ENCODE measurements at regions not wholly inside any gene's neighbourhood (a gene's known extent, or its start where the extent isn't known, plus 50 kb on each side); places are given as distances from the start of the nearest gene placed in this dataset.

GRCh38 chr21:38741092-38741949, 64.4 kb upstream of the ETS2 start:
- DNase-seq (ENCODE audit: low read depth): no peak

DNA sequence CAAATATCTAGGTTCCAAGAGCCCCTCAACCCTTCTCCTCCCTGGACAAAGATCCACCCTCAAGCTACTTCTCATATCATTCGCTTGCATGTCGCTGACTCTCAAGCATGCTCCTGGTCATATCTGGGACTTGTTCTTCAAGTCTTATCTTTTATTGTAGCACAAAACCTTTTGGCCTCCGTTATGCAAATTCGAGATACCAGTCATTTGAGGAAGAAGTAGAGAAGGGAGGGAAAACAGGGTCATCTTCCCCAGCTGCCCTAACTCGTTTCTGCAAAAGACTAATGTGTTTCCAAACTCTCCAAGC, 63.8 kb upstream of the ETS2 start:
- DNase-seq (ENCODE audit: low read depth): no peak

DNA sequence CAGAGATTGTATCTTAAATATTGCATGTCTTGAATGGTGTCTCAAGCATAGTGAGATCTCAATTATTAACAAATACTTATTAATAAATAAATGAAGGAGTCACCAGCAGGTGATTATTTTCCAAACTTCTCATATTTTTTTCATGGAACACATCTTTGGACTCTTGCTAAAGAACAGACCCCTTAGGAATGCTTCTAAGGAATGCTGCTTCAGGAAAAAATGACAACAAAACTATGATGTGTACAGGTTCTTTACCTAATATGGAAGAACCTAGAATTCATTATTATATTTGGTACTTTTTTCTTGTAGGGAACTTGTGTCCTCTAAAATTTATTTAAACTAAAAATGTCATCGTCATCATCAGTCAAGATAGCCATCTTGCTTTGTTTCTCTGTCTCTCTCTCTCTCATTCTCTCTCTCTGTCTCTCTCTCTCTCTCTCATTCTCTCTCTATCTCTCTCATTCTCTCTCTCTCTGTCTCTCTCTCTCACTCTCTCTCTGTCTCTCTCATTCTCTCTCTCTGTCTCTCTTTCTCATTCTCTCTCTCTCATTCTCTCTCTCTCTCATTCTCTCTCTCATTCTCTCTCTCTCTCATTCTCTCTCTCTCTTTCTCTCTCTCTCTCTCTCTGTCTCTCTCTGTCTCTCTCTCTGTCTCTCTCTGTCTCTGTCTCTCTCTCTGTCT, 63.0 kb upstream of the ETS2 start:
- DNase-seq (ENCODE audit: low read depth): no peak

- no peak for DNase-seq (ENCODE audit: low read depth)
These were observed 61.8 kb upstream of the ETS2 start for GRCh38 chr21:38743772-38744529.

GRCh38 chr21:38744861-38745260, 60.9 kb upstream of the ETS2 start:
- no peak for DNase-seq (ENCODE audit: low read depth)

DNA sequence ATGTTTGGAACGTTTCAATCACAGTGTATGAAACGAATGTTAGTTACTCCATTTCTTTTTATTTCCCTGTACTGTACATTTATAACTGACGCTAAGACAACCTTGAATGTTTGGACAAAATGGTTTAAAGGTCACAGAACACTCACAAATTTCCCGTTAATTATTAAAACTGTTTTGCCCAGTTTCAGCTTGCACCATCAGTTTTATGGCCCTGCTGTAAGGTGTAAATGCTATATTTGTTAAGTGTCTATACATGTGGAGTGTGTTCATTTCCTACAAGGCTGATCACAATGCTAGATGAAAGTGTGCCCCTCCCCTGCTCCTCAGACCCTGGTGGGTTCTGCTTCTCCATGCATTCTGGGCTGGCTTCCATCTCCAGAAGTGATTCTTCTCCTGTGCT, 57.9 kb upstream of the ETS2 start:
- no peak for DNase-seq (ENCODE audit: low read depth)

DNA sequence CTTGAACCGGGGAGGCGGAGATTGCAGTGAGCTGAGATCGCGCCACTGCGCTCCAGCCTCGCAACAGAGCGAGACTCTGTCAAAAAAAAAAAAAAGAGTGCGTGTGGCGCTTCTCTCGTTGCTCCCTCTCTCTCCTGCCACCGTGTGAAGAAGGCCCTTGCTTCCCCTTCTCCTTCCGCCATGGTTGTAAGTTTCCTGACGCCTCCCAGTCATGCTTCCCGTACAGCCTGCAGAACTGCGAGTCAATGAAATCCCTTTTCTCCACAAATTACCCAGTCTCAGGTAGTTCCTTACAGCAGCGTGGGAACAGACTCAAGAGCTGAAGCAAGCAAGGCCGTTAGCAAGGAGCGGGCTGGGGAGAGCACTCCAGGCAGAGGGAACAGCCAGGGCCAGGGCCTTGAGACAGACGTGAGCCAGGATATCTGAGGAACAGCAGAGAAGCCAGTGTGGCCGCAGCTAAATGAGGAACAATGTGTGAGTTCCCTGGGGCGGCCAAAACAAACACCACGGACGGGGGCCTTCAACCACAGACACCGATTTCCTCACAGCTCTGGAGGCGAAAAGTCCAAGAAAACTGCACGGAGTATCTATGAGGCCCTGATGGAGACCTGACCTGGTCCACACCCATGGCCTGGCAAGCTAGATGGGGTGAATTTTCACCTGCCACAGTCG, 54.2 kb upstream of the ETS2 start:
- DNase-seq (ENCODE audit: low read depth): no peak

DNA sequence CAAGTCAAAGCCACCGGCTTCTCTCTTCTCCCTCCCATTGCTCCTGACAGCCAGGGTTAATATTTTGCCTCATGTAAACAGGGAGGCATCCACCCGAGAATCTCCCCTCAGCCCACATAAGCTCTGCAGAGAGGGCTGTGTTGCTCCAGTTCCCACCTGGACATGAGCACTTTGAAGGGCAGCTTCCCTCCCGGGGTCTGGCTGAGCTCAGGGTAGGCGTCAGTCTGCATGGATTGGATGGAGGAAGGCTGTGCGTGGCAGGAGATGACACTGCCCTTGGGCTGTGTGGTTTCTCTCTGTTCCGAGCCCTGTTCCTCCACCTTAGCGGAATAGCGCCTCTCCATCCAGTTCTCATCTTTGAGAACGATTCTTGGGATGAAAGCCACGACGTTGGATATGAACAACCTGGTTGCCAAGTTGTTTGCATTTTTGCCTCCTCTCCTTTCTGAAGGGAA, 53.7 kb upstream of the ETS2 start:
- DNase-seq (ENCODE audit: low read depth): no peak

DNA sequence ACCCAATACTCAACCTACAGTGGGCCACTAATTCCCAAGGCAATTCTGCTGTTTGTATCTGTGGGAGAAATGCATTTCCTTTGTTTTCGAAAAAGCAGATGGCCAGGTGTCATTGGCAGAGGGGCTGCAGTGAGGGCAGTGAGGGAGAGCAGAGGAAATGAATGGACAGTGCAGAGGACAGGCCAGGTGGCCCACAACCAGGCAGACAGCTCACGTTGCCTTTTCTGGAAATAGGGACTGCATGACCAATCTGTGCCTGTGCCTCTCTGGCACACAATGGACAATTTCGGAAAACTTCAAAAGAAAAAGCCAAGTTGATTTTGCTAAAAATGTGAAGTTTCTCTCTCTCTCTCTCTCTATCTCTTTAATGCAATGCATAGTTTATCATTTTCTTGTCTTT, 52.6 kb upstream of the ETS2 start:
- no peak for DNase-seq (ENCODE audit: low read depth)

- no peak for DNase-seq (ENCODE audit: low read depth)
These were observed 52.2 kb upstream of the ETS2 start for GRCh38 chr21:38753557-38753971.

Data from iris pigment epithelial cell (primary cell).